T-helper 9 cell (primary cell): ENCODE measurements at regions not wholly inside any gene's neighbourhood (a gene's known extent, or its start where the extent isn't known, plus 50 kb on each side); places are given as distances from the start of the nearest gene placed in this dataset.
"Not testable (repeated sequence)": the region's sequence is repeated elsewhere in the genome, so short reads cannot be mapped to it uniquely, and the experiment has no call there.

Source experiments
- DNase-seq: peaks from one replicate; pipeline ENCODE4 v3.0.0-alpha.2; 2020

DNA sequence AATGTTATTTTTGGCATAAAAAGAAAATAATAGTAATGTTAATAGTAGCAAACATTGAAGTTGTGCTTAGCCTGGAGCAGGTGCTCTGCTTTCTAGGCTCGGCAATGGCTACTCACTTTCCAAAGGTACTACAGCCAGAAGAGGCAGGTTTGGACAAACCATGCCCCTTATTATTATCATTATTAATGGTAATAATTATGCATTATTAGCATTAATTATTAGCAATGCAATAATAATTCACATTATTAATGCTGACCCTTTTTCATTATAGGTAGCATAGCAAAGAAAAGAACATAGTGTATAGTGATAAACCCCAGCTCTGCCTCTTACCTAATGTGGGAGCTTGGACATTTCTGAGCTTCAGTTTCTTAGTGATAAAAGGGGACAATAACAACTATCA lies 171.4 kb downstream of the EDEM1 start:
- no peak for DNase-seq

DNA sequence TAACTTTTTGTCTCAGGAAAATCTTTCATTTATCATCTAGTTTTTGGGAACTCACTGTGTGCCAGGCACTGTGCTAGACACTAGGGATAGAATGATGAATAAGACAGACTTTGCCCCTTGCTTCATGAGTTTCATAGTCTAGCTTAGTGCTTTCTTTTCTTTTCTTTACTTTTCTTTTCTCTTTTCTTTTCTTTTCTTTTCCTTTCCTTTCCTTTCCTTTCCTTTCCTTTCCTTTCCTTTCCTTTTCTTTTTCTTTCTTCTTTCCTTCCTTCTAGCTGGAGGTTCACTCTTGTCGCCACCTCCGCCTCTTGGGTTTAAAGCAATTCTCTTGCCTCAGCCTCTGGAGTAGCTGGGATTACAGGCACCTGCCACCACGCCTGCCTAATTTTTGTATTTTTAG lies 172.9 kb downstream of the EDEM1 start:
- no peak for DNase-seq

DNA sequence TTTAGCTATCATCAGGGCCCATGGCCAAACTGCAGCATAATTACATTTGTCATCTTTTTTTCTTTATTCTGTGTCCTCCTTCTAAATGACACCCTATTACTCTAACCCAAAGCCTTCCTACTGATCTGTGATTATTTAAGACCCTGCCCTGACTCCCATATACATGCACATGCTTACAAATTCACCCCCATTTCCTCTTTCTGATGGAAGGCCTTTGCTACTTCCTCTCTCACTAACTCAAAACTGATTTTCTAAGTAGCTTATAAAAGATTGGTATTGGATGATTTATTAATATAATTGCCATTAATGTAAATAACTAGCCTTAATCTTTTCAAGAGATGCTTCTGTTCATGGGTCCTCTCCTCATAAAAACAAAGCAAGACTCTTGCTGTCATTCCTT lies 179.2 kb downstream of the EDEM1 start:
- DNase-seq: no peak

DNA sequence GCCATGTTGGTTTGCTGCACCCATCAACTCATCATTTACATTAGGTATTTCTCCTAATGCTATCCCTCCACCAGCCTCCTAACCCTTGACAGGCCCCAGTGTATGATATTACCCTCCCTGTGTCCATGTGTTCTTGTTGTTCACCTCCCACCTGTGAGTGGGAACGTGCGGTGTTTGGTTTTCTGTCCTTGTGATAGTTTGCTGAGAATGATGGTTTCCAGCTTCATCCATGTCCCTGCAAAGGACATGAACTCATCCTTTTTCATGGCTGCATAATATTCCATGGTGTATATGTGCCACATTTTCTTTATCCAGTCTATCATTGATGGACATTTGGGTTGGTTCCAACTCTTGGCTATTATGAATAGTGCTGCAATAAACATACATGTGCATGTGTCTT lies 184.0 kb downstream of the EDEM1 start:
- DNase-seq: not testable (repeated sequence)

DNA sequence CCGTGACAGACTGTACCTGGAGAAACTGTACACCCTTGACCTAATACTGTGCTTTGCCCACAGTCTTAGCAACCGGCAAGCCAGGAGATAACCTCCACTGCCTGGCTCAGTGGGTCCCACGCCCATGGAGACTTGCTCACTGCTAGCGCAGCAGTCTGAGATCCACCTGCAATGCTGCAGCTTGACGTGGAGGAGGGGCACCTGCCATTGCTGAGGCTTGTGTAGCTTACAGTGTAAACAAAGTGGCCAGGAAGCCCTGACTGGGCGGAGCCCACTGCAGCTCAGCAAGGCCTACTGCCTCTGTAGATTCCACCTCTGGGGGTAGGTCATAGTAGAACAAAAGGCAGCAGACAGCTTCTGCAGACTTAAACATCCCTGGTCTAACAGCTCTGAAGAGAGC lies 189.3 kb downstream of the EDEM1 start:
- DNase-seq: no peak

DNA sequence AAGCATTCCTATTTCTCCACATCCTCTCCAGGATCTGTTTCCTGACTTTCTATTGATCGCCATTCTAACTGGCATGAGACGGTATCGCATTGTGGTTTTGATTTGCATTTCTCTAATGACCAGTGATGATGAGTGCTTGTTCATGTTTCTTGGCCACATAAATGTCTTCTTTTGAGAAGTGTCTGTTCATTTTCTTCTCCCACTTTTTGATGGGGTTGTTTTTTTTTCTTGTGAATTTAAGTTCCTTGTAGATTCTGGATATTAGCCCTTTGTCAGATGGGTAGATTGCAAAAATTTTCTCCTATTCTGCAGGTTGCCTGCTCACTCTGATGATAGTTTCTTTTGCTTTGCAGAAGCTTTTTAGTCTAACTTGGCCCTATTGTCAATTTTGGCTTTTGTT lies 191.8 kb downstream of the EDEM1 start:
- DNase-seq: not testable (repeated sequence)

DNA sequence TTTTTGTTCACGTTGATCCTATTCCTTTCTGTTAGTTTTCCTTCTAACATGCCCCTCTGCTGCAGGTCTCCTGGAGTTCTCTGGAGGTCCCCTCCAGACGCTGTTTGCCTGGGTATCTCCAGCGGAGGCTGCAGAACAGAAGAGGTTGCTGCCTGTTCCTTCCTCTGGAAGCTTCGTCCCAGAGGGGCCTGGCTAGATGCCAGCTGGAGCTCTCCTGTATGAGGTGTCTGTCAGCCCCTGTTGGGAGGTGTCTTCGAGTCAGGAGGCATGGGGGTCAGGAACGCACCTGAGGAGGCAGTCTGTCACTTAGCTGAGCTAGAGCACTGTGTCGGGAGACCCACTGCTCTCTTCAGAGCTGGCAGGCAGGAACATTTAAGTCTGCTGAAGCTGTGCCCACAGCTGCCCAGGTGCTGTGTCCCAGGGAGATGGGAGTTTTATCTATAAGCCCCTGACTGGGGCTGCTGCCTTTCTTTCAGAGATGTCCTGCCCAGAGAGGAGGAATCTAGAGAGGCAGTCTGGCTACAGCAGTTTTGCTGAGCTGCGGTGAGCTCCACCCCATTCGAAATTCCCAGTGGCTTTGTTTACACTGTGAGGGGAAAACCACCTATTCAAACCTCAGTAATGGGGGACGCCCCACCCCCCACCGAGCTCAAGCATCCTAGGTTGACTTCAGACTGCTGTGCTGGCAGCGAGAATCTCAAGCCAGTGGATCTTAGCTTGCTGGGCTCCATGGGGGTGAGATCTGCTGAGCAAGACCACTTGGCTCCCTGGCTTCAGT lies 196.2 kb downstream of the EDEM1 start:
- not testable (repeated sequence) for DNase-seq

DNA sequence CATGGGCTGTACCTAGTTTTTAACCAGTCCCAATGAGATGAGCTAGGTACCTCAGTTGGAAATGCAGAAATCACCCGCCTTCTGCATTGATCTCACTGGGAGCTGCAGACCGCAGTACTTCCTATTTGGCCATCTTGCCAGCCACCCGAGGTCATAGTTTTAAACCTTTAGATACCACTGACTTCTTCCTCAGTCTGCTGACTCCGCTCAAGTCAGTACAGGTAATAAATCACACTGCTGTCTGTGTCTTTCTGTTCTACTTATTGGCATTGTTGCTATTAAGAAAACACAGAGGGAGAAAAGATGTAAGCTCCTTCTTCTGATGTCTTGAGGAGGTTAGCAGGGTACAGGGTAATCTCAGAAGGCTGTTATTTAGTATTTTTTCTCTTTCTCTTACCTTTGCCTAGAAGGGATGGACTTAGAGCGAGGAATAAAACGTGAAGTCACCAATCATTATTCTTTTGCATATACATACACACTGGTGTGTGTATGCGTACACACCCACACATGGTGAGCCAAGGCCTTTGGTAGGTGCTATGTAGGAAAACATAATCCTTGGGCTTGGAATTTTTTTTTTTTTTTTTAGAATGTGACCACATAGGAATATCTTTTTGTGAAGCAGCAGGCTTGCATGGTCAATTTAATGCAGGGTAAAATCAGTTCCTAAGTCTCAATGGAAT lies 197.2 kb downstream of the EDEM1 start:
- DNase-seq: no peak

DNA sequence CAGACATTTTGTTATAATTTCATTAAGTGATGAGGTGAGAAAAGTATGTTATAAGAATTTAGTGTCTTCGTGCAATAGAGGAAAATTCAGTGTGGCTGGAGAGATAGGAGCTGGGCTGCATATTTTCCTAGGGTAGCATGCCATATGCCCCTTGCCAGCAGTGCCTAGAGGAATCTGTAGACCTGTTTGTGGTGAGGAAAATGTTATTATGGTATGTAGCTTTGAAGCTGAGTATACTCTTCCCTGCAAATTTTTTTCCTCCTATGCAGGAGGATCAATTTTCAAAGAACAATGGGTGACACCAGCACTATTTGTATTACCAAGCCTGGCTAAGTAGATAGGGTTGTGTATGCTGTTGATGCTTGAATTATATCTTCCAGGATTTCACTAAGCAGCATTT lies 200.6 kb downstream of the EDEM1 start:
- DNase-seq: no peak

DNA sequence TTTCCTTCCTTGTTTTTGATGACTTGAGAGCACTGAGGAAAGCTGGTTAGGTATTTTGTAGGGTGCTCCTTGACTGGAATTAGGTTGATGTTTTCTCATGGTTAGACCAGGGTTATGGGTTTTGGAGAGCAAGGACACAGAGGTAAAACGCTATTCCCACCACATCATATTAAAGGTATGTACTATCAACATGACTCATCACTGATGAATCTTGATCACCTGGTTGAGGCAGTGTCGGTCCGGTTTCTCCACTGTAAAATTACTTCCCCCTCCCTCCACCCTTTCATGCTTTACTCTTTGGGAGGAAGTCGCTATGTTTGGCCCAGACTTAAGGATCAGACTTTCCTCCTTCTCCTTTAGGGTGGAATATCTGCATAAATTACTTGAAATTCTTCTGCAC lies 201.6 kb downstream of the EDEM1 start:
- DNase-seq: no peak

DNA sequence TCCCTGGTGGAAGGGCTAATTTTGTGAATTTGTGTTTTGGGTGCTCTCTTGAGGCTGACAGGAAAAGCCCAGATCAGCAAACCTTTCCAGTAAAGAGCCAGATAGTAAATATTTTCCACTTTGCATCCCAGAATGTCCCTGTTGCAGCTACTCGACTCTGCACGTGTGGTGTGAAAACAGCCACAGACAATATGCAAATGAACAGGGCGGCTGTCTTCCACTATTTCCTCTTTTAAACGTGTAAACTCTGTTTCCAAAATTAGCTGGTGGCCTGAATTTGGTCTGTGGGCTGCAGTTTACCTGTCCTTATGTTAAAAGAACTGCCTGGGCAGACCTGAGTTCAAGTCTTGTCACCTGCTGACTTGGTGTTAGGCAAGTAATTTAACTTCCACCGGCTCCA lies 202.7 kb downstream of the EDEM1 start:
- DNase-seq: no peak

DNA sequence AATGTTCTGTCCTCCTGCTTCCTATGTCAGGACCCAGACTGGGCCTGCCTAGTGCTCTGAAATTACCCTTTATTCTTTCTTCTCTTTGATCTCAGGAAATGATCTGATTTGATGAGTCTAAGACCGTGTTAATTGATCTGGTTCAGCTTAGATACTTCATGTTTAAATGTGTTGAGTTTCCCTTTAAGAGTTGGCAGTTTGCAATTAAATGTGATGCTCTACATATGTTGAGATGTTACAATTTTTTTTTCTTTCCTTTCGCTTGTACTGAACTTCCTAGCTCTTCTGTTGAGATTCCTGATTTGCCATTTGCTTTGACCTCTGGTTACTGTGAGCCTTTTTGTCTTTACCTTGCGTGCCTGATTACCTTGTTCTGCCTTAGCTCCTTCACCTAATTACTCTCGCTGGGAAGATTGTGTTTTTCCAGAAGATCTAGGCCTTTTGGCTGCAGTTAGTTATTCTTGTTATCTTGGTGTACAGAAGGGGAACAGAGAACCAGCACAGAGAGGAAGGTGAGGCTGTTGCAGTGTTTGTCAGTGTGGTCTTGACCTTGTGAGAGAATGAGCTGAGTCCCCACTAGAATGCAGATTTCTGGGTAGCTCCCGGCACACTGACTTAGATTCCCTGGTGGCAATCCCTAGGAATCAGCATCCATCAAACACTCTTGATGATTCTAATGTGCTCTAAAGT lies 203.6 kb downstream of the EDEM1 start:
- DNase-seq: no peak

DNA sequence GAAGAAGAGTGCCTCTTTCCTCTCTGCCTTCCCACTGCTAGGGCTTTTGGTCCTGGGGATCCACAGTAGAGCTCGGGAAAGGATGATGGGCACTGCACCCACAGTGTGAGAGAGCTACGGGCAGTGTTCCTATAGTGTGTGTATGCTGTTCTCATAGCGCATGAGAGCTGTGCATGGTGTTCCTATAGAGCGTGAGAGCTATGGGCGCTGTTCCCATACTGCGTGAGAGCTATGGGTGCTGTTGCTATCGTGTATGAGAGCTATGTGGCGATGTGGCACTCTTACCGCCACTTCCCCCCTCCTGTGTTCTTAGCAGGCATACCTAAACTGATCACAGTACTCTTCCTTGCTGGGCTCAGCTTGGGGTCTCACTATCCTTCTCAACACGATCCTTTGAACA lies 213.5 kb downstream of the EDEM1 start:
- DNase-seq: no peak

DNA sequence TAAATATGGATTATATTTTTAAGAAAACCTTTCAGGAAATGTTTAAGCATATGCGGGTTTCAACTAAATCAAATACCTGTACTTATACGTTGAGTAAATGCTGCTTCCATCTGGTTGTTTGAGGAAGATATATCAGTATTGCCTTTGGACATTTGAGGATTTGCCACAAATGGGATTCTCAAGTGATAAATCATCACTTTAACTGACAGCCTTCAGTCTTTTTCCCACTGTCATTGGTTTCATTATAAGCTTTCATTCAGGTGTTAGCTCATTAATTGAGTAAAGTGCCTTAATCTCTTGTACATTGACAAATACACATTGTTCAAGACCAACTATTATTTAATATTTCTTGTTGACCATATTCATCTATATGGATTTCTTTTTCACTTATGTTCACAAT lies 217.2 kb downstream of the EDEM1 start:
- no peak for DNase-seq

DNA sequence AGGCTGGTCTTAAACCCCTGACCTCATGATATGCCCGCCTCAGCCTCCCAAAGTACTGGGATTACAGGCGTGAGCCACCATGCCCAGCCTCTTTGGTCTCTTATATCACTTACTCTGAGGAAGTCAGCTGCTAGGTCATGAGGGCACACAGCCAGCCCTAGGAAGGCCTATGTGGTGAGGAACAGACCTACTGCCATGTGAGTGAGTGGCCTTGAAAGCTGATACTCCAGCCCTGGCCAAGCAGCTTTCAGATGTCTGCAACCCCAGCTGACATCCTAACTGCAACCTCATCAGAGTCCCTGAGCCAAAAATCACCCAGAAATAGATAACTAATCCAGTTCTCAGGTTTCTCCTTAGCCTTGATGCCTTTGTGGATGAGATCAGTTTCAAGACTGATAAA lies 224.3 kb downstream of the EDEM1 start:
- no peak for DNase-seq

DNA sequence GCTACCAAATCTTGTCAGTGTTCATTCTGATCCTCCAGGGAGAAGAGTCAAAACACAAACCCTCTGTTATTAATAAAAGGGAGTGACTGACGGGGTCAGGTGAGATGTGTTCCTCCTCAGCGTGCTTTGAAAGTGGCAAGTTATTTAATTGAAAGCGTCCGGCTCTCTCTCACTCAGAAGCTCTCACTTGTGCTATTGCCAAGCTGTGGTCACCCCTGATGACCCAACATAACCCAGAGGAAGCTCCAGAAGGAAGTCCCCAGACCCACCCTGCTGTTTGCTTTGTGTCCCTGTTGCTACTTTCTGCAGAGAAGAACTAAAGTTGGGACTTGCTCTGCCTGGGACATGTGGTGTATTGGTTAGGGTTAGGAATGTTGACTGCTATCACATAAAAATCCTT lies 235.6 kb downstream of the EDEM1 start:
- no peak for DNase-seq

DNA sequence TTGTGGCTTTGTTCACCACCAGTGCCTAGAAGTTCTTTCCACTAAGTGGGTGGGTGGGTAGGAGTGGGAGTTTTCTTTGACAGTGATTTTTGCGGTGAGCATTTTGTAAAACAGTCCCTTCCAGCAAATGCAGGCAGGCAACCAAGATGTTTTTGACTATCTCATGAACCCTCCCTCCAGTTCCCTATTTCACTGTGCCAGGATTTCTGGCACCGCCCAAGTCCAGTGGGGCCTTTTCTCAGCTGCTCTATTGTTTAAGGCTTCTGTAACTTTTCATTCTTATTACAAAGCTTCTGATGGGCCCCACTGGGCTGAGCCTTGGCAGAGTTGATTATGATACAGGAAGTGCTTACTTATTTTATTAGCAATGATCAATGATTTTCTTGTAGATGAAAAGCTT lies 236.0 kb downstream of the EDEM1 start:
- no peak for DNase-seq

DNA sequence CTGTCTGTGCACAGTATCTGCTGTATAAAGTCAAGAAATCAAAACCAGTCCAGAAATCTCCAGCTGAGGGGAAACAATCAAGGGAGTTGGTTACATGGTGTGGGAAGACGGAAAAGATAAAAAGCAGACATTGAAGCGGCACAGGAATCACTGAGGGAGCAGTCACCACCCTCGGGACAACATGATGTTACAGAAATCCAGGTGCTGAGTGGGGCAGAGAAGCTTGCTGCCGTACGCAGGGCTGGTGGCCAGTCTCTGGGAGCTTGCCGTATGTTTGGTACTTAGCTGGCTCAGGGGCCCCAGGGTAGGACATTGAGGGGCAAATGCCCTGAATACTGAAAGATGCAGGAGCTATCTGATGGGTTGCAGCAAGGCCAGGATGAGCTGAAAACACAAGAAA lies 237.9 kb downstream of the EDEM1 start:
- no peak for DNase-seq

DNA sequence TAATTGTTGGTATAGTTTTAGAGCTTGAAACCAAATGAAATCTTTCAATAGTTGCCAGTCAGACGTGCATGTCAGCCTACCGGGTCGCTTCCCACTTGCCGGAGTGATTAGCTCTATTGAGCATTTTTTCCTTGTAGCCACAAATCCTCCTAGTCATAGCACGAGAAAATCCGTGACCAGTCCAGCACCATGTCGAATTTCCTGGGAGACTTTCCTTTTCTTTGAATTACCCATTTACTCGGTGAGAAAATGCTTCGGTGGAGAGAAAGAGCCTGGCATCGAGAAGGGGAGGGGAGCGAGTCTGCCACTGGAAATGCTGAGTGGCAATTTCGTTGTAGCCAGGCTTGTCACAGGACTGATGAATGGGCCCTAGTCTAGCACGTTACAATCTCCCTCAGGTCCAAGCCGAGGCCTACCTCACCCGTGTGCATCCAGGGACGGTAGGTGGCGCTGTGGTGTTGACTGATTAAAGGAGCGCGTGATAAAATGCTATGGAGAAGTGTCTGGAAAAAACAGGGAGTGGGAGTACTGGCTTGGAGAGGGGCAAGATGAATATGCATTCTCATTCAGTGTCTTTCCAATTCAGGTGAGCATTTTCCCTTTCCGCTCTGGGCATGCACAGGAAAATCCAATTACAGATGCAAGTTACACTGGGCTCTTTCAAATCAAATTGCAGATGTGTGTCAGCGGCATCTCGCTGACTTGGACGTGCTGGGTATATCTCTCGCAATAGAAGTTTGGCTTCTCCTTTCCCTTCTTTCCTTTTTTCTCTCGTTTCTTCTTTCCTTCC lies 238.8 kb downstream of the EDEM1 start:
- DNase-seq: peak; percentile 48

DNA sequence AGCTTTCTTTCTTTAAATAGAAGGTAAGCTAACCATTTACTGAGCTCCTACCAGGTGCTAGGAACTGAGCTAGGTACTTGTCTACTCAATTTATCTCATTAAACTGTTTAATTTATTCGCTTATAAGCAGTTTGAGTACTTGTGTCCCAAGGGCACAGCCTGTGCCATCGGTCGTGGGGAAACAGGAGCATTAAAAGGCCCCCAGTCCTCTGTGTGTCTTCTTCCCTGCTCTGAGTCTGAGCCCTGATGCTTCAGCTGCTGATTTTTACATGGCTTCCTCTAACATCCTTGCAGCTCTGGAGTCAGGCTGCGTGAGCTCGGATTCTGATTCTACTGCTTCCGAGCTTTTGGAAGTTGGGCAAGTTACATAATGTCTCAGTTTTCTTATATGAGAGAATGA lies 239.5 kb downstream of the EDEM1 start:
- DNase-seq: no peak

DNA sequence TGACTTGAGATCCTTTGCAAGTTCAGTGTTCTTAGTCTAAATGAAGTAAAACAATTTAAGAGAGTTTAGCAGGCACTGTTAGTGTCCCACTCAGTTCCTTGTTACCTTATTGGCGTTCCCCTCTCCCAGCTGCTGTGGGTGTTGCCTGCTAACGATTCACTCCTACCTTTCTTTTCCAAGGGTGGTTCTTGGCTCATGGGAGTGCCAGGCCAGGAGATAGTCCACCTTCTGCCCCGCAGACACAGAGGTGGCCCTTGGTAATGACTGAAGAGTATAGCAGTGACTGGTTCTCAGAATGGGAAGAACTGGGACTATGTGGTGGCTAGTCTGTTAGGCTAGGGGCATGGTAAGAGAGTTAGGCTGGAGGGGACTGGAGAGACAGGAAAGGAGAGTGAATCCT lies 240.4 kb downstream of the EDEM1 start:
- no peak for DNase-seq

DNA sequence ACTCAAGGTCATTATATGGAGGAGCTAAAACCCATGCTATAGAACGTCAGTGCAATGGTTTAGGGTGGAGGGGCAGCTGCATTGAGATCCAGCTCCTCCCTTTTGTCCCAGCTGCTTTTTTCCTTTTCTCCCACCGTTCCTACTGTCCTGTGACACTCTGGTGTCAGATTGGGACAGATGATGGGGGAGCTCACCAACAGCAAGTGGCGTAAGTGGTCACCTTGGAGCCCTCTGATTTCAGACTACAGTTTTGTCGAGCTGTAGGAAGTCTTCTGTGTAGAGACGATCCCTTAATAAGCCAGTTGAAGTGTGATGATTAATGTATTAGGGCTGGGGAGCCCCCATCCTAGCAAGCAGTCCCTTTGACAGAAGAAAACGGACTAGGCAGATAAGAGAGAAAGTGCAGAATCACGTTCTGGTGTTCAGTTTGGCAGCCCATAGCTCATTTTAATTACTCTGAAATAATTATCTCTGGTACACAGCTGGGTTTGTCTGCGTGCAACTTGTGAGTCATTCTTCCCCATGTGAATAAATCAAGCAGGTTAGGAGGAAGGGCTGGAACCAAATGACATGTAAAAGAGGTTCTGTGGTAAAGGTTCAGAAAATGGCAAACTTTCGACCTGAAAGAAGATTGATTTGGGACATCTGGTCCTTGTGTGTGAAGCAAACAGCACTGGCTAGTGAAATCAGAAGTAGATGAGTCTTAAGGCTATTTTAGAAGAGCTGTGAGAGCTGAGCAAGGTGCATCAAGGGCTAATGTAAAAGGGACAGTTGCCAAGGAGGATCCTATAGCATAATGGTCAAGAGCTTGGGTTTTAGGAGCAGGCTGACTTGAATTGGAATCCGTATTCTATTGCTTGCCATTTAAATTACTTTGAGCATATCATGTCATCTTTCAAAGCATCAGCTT lies 241.4 kb downstream of the EDEM1 start:
- DNase-seq: no peak
